ENCODE measurements at regions not wholly inside any gene's neighbourhood (a gene's known extent, or its start where the extent isn't known, plus 50 kb on each side); places are given as distances from the start of the nearest gene placed in this dataset.
"Not testable (repeated sequence)": the region's sequence is repeated elsewhere in the genome, so short reads cannot be mapped to it uniquely, and the experiment has no call there.

- not testable (repeated sequence) for TF ChIP-seq BMI1 (IDR thresholded peaks at IDR 0.05; ENCODE audit: low read length); RBM34 (IDR thresholded peaks at IDR 0.05; ENCODE audit: borderline replicate concordance, insufficient read depth, low read length); ZNF143 (CRISPR knock-in tag; IDR thresholded peaks at IDR 0.05); SMAD1 (IDR thresholded peaks at IDR 0.05; ENCODE audit: low read depth, low read length, partially characterized antibody); PHB (CRISPR knock-in tag; IDR thresholded peaks at IDR 0.05); ZBTB49 (CRISPR knock-in tag; IDR thresholded peaks at IDR 0.05; ENCODE audit: borderline replicate concordance); ZNF274 (IDR thresholded peaks at IDR 0.05; ENCODE audit: borderline replicate concordance, low read depth, low read length); GATAD2B (IDR thresholded peaks at IDR 0.05; ENCODE audit: borderline replicate concordance); EZH2 (IDR thresholded peaks at IDR 0.05; ENCODE audit: borderline replicate concordance, low read depth, low read length); CTCF (IDR thresholded peaks at IDR 0.05 in 2 of 3, conservative IDR thresholded peaks at IDR 0.05 in 1 of 3; ENCODE audit: insufficient read depth in 2 of 3, low read depth in 1 of 3, low read length in 3 of 3); ZNF324 (CRISPR knock-in tag; IDR thresholded peaks at IDR 0.05)
Observed at GRCh38 chr2:134062235-134062634, 191.6 kb upstream of the MGAT5 start.
